CD4-positive, alpha-beta T cell (primary cell): ENCODE measurements at regions not wholly inside any gene's neighbourhood (a gene's known extent, or its start where the extent isn't known, plus 50 kb on each side); places are given as distances from the start of the nearest gene placed in this dataset.

Experiments used
- ATAC-seq: fragments of 200-7000 bp; cut with Tn5 transposase; one replicate; pipeline ENCODE4 v1.10.0; 2022; ENCODE audit warnings: mild to moderate bottlenecking; ENCODE audit not compliant: poor library complexity
- CTCF ChIA-PET: fragments of 350-600 bp; sonication (Branson Sonifier 250); formaldehyde crosslinking; loops from one replicate; lab custom pipeline; 2021; ENCODE audit warnings: antibody characterized with exemption, inconsistent platforms; lab: Charles Lee
- POLR2A ChIA-PET: fragments of 350-600 bp; sonication (Branson Sonifier 250); formaldehyde crosslinking; loops from one replicate; lab custom pipeline; 2021; ENCODE audit warnings: antibody characterized with exemption, inconsistent platforms; lab: Charles Lee
- DNase-seq, 14 experiments: peaks; one replicate each; pipeline ENCODE4 v3.0.0-alpha.2; 2013 to 2020; ENCODE audit warnings: mixed read lengths in 2 of 14
- H3K27ac ChIP-seq, 2 donors: one replicate each; pipeline versions ENCODE4 v1.5.1 to v1.7.0; 2013; ENCODE audit warnings: low read length in 2 of 2, low read depth in 1 of 2, mild to moderate bottlenecking in 1 of 2
- H3K27me3 ChIP-seq, 2 experiments: 1 replicate in 1 of 2; 2 replicates in 1 of 2; pipeline versions ENCODE4 v1.6.1 to v1.7.0; 2013; ENCODE audit warnings: low read length in 2 of 2, control low read depth in 1 of 2, mild to moderate bottlenecking in 1 of 2, moderate library complexity in 1 of 2; ENCODE audit not compliant: insufficient read depth in 2 of 2, control insufficient read depth in 1 of 2
- H3K36me3 ChIP-seq: one replicate; pipeline ENCODE4 v1.6.1; 2013; ENCODE audit warnings: low read length, control low read depth; ENCODE audit not compliant: insufficient read depth
- H3K4me1 ChIP-seq: one replicate; pipeline ENCODE4 v1.6.1; 2013; ENCODE audit warnings: low read length, control low read depth; ENCODE audit not compliant: insufficient read depth
- H3K4me3 ChIP-seq: one replicate; pipeline ENCODE4 v1.5.1; 2013; ENCODE audit warnings: mild to moderate bottlenecking, low read length, moderate library complexity
- H3K9me3 ChIP-seq, 2 experiments: 1 replicate in 1 of 2; 2 replicates in 1 of 2; pipeline versions ENCODE4 v1.6.1 to v1.7.0; 2013; ENCODE audit warnings: low read length in 2 of 2, mild to moderate bottlenecking in 2 of 2, control low read depth in 1 of 2, moderate library complexity in 1 of 2; ENCODE audit not compliant: control insufficient read depth in 1 of 2, insufficient read depth in 1 of 2
- H3K27ac Mint-ChIP-seq: one replicate; pipeline ENCODE4 v1.8.0; 2020; ENCODE audit warnings: mixed read lengths
- H3K27me3 Mint-ChIP-seq: one replicate; pipeline ENCODE4 v1.8.0; 2021; ENCODE audit warnings: mixed read lengths
- H3K36me3 Mint-ChIP-seq: one replicate; pipeline ENCODE4 v1.8.0; 2021; ENCODE audit warnings: low read depth, mixed read lengths
- H3K4me1 Mint-ChIP-seq: one replicate; pipeline ENCODE4 v1.8.0; 2021; ENCODE audit warnings: low read depth, mixed read lengths
- H3K4me3 Mint-ChIP-seq: one replicate; pipeline ENCODE4 v1.8.0; 2020; ENCODE audit warnings: mild to moderate bottlenecking, mixed read lengths
- H3K9me3 Mint-ChIP-seq: one replicate; pipeline ENCODE4 v1.8.0; 2020; ENCODE audit warnings: mixed read lengths
- intact Hi-C, 2 experiments: fragments of 100-400 bp; cut with DNase I in 1 of 2; cut with micrococcal nuclease in 1 of 2; formaldehyde crosslinking; loops; one replicate each; pipeline versions ENCODE4 v1.15.1 to v1.9.0; 2023 to 2025; cut with DNase I, micrococcal nuclease
- TF ChIP-seq, protein P1 (sequence below): fragments of 200-600 bp; IDR thresholded peaks from one replicate; pipeline ENCODE4 v1.8.0; 2022; ENCODE audit warnings: antibody characterized with exemption, mild to moderate bottlenecking

DNA sequence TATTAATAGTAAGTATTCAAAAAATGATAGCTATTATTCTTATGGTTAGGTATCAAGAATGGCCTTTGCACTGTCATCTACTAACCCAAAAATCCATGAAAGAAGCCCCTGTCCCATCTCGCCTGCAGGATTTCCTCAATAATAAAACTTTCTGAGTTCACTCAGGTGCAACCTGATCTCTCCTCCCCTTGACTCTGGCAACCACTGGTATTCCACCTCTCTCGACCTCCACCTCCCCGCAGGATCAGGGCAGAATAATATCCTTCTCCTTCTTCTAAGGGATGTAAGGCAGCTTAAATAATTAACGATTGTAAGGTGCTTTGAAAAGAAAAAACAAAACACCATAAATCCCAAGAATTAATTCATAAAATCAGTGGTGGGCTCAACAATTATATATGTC lies 359.3 kb downstream of the PLPP3 start:
- intact Hi-C loops: no loop called here
- POLR2A ChIA-PET: no interaction called here
- no peak overlapping the region for H3K27ac Mint-ChIP-seq

DNA sequence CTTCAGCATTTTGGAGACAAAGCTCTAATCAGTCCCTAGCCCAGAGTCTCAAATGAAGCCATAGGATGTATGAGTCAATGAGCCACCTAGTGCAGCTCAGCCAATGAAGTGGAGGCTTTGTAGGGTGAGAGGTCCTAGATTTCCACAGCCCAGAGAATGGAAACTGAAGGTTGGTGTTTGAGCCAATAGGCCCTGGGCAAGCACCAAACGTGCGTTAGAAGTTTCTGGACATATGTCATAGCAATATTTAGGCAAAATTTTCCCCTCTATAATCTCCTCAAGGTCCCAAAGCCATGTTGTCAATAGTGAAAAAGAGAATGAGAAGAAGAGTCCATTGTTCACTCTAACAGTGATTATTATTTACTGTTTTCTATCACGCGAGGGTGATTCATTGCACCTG lies 361.3 kb downstream of the PLPP3 start:
- POLR2A ChIA-PET: no interaction called here
- H3K9me3 Mint-ChIP-seq: no peaks in the 10 kb centered on the region
- ATAC-seq: no peak

More for the DNA sequence above, 359.3 kb downstream of the PLPP3 start:
- Histone ChIP-seq H3K27me3 (no peaks in the 10 kb centered on the region), H3K36me3 (no peaks in the 10 kb centered on the region), H3K4me1 (no peaks in the 10 kb centered on the region), H3K27ac (no peak overlapping the region), H3K9me3 (peaks cover 0 to 2% of the 10 kb centered on the region in 2 experiments), H3K4me3 (no peak overlapping the region)
- ATAC-seq: no peak
- no peaks in the 10 kb centered on the region for H3K27me3 Mint-ChIP-seq
- peaks cover 6% of the 10 kb centered on the region for H3K9me3 Mint-ChIP-seq
- no peak overlapping the region for H3K4me3 Mint-ChIP-seq
- TF ChIP-seq, protein P1, sequence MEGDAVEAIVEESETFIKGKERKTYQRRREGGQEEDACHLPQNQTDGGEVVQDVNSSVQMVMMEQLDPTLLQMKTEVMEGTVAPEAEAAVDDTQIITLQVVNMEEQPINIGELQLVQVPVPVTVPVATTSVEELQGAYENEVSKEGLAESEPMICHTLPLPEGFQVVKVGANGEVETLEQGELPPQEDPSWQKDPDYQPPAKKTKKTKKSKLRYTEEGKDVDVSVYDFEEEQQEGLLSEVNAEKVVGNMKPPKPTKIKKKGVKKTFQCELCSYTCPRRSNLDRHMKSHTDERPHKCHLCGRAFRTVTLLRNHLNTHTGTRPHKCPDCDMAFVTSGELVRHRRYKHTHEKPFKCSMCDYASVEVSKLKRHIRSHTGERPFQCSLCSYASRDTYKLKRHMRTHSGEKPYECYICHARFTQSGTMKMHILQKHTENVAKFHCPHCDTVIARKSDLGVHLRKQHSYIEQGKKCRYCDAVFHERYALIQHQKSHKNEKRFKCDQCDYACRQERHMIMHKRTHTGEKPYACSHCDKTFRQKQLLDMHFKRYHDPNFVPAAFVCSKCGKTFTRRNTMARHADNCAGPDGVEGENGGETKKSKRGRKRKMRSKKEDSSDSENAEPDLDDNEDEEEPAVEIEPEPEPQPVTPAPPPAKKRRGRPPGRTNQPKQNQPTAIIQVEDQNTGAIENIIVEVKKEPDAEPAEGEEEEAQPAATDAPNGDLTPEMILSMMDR: no peak
- no peaks in the 10 kb centered on the region for H3K36me3 Mint-ChIP-seq
- CTCF ChIA-PET: no interaction called here
- no peaks in the 10 kb centered on the region for H3K4me1 Mint-ChIP-seq
- DNase-seq: no peak

GRCh38 chr1:56216218-56216617 lies 363.1 kb downstream of the PLPP3 start:
- Mint-ChIP-seq H3K4me3 (no peak overlapping the region), H3K4me1 (no peaks in the 10 kb centered on the region), H3K27ac (no peak overlapping the region), H3K36me3 (no peaks in the 10 kb centered on the region), H3K27me3 (no peaks in the 10 kb centered on the region), H3K9me3 (no peaks in the 10 kb centered on the region)
- no peaks in the 10 kb centered on the region for H3K4me1 ChIP-seq
- intact Hi-C loops: no loop called here
- H3K27ac ChIP-seq: no peak overlapping the region
- H3K4me3 ChIP-seq: no peak overlapping the region
- ChIA-PET CTCF (no interaction called here), POLR2A (no interaction called here)
- no peaks in the 10 kb centered on the region for H3K36me3 ChIP-seq
- H3K27me3 ChIP-seq: no peaks in the 10 kb centered on the region
- DNase-seq: no peak
- ATAC-seq: no peak
- TF ChIP-seq, protein P1: no peak
- no peaks in the 10 kb centered on the region for H3K9me3 ChIP-seq

More for the DNA sequence above, 361.3 kb downstream of the PLPP3 start:
- Histone ChIP-seq H3K36me3 (no peaks in the 10 kb centered on the region), H3K4me3 (no peak overlapping the region), H3K9me3 (no peaks in the 10 kb centered on the region), H3K4me1 (no peaks in the 10 kb centered on the region), H3K27me3 (no peaks in the 10 kb centered on the region), H3K27ac (no peak overlapping the region)
- Mint-ChIP-seq H3K36me3 (no peaks in the 10 kb centered on the region), H3K27ac (no peak overlapping the region), H3K4me1 (no peaks in the 10 kb centered on the region), H3K4me3 (no peak overlapping the region), H3K27me3 (no peaks in the 10 kb centered on the region)
- CTCF ChIA-PET: no interaction called here
- intact Hi-C loops: no loop called here
- no peak for DNase-seq
- TF ChIP-seq, protein P1: no peak
